ENCODE measurements at regions not wholly inside any gene's neighbourhood (a gene's known extent, or its start where the extent isn't known, plus 50 kb on each side); places are given as distances from the start of the nearest gene placed in this dataset.

DNA sequence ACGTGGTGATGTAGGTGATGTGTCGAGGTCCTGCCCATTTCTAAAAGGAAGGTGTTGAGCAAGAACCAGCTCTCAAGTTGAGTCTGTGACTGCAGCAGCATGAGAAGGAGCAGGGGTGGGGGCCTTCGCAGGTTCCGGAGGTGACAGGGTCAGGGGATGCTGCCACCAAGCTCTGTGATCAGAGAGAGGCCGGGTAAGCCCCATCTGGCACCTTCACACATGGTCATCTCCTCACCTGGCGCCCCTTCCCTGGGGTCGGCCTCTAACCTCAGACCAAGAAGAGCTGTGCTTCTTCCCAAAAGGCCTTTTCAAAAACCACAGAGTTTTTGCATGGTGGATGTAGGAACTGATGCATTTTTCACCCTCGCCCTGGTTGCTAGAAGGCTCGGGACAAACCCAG is 137.6 kb downstream of the CPZ start:
- no peak for DNase-seq (ENCODE audit: low read depth)
- TF ChIP-seq, protein P1, sequence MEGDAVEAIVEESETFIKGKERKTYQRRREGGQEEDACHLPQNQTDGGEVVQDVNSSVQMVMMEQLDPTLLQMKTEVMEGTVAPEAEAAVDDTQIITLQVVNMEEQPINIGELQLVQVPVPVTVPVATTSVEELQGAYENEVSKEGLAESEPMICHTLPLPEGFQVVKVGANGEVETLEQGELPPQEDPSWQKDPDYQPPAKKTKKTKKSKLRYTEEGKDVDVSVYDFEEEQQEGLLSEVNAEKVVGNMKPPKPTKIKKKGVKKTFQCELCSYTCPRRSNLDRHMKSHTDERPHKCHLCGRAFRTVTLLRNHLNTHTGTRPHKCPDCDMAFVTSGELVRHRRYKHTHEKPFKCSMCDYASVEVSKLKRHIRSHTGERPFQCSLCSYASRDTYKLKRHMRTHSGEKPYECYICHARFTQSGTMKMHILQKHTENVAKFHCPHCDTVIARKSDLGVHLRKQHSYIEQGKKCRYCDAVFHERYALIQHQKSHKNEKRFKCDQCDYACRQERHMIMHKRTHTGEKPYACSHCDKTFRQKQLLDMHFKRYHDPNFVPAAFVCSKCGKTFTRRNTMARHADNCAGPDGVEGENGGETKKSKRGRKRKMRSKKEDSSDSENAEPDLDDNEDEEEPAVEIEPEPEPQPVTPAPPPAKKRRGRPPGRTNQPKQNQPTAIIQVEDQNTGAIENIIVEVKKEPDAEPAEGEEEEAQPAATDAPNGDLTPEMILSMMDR (conservative IDR thresholded peaks at IDR 0.05; ENCODE audit: low read depth, low read length): no peak
- no peak overlapping the region for H3K4me3 ChIP-seq (ENCODE audit: low read depth, low read length)

DNA sequence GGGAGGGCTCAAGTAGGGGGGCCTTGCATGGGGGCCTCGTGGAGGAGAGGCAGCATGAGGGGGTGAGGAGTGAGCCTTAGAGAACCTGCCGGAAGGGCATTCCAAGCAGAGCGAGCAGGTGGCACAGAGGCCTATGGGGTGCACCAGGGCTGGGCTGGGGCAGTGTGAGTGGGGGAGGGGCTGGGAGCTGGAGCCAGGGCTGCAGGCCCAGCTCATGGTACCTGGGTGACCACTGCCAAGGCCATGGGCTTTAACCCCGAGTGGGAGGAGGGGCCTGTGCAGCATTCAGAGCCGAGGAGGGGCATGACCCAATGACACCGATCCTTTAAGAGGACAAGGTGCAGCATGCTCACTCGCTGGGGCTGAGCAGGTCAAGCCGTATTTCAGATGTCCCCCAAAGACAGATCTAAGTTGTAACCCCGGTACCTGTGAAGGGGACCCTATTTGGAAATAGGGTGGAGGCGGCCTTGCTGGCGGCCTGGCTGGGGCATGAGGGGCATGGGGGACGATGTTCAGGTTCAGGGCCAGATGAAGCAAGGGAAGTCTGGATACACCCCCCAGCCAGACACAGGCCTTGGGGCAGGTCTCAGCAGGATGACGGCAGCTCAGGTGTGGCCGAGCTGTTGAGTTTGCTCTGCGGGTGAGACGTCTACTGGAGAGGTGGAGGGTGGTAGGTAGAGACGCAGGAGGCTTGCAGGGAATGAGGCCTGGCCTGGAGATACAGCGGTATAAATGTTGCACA is 137.0 kb downstream of the CPZ start:
- TF ChIP-seq, protein P1 (conservative IDR thresholded peaks at IDR 0.05; ENCODE audit: low read depth, low read length): no peak
- DNase-seq (ENCODE audit: low read depth): no peak

DNA sequence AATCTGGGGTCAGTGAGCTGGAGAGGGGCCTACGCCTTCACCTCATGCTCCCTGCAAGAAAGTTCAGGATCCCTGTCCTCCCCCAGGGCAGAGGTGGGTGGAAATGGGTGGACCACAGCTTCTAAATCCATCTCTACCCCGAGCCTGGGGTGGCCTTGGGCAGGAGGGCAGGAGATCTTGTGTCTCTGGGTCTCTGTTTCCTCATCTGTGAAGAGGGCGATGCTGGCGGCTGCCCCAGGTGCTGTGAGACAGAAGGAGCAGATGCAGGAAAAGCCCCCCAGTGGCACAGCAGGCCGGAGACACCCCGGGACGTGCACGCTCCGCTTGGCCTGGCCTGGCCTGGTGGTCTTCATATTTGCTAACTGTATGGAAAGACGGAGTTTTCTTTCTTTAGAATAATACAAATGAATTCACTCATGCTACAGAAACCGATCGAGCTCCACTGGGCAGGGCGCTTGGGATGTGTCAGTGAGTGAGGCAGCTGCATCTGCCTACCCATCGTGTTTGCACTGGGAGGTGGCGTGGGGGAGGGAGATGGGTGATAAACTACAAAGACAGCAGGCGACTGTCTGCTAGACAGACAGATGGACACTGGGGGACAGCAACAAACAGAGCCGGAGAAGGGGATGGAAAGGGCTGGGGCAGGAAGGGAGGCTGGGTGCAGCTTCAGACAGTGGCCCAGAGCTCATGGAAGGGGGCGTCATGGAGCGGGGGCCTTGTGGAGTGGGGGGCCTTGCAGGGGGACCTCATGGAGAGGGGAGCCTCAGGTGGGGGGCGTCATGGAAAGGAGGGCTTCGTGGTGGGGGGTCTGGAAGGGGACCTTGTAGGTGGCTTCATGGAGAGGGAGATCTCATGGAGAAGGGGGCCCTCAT is 136.2 kb downstream of the CPZ start:
- DNase-seq (ENCODE audit: low read depth): no peak
- no peak overlapping the region for H3K4me3 ChIP-seq (ENCODE audit: low read depth, low read length)
- TF ChIP-seq, protein P1 (conservative IDR thresholded peaks at IDR 0.05; ENCODE audit: low read depth, low read length): no peak

More for the DNA sequence above, 137.0 kb downstream of the CPZ start:
- H3K4me3 ChIP-seq (ENCODE audit: low read depth, low read length): no peak overlapping the region

DNA sequence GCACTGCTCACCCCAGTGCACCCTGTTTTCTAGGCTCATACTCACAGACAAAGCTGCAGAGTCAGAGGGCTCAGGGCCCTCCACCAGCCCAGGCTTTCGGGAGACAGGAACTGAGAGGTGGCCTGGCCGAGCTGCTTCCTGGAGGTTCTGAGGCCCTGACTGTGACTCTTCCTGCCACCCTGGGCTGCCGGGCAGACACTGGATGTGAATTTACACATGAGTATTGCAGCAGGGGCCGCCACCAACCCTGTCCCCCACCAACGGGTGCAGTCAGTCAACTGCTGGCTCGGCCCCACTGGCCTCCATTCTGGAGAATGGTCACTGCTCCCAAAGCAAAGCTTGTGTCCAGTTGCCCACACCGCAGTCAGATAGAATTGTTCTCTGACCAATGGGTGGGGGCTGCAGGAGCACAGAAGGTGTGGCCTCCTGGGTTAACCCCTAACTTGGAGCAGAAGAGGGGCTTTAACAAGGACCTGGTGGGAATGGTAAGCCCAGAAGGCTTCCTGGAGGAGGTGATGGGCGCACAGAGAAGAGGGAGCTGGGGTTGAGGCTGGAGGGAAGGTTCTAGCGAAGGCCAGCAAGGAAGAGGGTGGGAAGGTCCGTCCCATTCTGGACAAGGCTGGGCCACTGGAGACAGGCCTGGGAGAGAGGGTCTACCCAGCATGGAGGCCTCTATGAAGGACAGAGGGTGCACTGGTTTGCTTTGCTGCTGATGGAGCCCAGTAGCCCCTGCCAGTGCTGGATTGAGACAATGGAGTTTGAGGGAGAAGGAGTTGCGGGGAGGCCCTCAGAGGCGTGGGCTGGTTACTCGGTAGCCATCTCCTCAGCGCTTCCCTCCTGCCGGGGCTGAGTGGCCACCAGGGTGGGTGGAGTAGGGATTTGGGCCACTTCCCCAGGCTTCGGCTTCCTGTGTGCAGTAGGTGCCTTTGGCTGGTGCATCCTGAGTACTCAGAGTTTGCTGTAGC is 135.3 kb downstream of the CPZ start:
- no peak for DNase-seq (ENCODE audit: low read depth)
- H3K4me3 ChIP-seq (ENCODE audit: low read depth, low read length): no peak overlapping the region
- TF ChIP-seq, protein P1 (conservative IDR thresholded peaks at IDR 0.05; ENCODE audit: low read depth, low read length): no peak

DNA sequence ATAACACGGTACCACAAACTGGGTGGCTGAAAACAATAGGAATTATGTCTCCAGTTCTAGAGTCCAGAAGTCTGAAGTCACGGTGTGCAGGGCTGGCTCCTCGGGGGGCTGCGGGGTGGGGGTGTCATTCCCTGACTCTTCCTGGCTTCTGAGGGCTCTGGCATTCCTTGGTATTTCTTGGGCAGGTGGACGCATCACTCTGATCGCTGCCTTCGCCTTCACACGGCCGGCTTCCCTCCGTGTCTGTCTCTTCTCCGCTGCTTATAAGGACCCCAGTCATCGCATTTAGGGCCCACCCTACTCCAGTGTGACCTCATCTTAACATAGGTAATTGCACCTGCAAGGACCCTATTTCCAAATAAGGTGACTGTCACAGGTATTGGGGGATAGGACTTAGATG is 134.6 kb downstream of the CPZ start:
- TF ChIP-seq, protein P1 (conservative IDR thresholded peaks at IDR 0.05; ENCODE audit: low read depth, low read length): no peak
- no peak for DNase-seq (ENCODE audit: low read depth)
- H3K4me3 ChIP-seq (ENCODE audit: low read depth, low read length): no peak overlapping the region

DNA sequence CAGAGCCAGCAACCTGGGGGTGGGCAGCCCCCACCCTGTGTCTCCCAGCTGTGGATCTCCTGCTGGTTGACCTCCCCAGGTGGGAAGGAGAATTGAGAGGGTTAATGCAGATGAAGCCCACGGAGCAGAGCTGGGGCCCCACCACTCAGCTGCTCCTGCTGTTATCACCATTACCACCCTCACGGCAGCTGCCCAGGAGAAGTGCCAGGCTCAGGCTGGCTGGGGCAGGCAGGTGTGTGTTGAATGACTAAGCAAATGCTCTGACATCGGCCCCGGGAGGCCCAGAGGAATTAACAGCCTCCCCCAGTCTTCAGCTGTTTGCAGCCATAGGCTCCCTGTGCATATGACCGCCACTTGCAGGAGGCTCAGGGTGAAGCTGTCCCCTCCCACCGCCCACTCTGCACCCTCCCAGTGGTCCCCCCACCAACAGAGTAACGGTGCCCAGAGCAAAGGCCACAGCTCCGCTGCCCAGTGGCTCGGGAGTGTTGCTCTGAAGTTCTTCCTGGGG is 133.8 kb downstream of the CPZ start:
- no peak for DNase-seq (ENCODE audit: low read depth)
- TF ChIP-seq, protein P1 (conservative IDR thresholded peaks at IDR 0.05; ENCODE audit: low read depth, low read length): no peak
- H3K4me3 ChIP-seq (ENCODE audit: low read depth, low read length): no peak overlapping the region
